HepG2 (cell line): ENCODE measurements at regions not wholly inside any gene's neighbourhood (a gene's known extent, or its start where the extent isn't known, plus 50 kb on each side); places are given as distances from the start of the nearest gene placed in this dataset.

Experiments
- ATAC-seq: fragments of 200-7000 bp; cut with Tn5 transposase; 3 replicates; pipeline ENCODE4 v1.9.1; 2020; ENCODE audit warnings: mild to moderate bottlenecking, moderate library complexity
- BruUV-seq: library from RNA; stranded (reverse); fragments of 400-500 nt; replicated peaks from 2 replicates; lab custom pipeline; 2021; lab: Mats Ljungman, UMichigan
- CTCF ChIA-PET: fragments of 300-600 bp; formaldehyde crosslinking; extraction: SDS; loops from one replicate; lab custom pipeline; 2021; ENCODE audit warnings: low total read pairs, inconsistent platforms, low intra/inter-chr PET ratio; lab: Yijun Ruan, JAX
- POLR2A ChIA-PET: fragments of 350-600 bp; sonication (Branson Sonifier 250); formaldehyde crosslinking; loops from one replicate; lab custom pipeline; 2020; ENCODE audit warnings: antibody characterized with exemption, inconsistent platforms; lab: Yijun Ruan, JAX
- DNase-seq: peaks from one replicate; pipeline ENCODE4 v3.0.0-alpha.2; 2015; ENCODE audit warnings: low spot score
- FAIRE-seq: peaks from 3 replicates; lab custom pipeline; 2011; peaks lifted over from hg19 to GRCh38; lab: Jason Lieb, UNC
- H2AFZ ChIP-seq: one replicate; pipeline ENCODE4 v1.6.1; 2011; ENCODE audit warnings: low read length, inconsistent platforms
- H3K27ac ChIP-seq: fragments of 300-600 bp; 3 replicates; pipeline ENCODE4 v1.8.0; 2011; ENCODE audit warnings: mixed run types, mild to moderate bottlenecking, mixed read lengths, low read length, inconsistent platforms; ENCODE audit not compliant: insufficient read depth; ENCODE audit errors: extremely low read length
- H3K27me3 ChIP-seq, 2 experiments: fragments of 200-600 bp in 1 of 2; 2 replicates in 1 of 2; 3 replicates in 1 of 2; pipeline versions ENCODE4 v1.6.0 to v1.8.0; 2011; ENCODE audit warnings: low read length in 2 of 2, mild to moderate bottlenecking in 2 of 2, moderate library complexity in 2 of 2, inconsistent platforms in 1 of 2; ENCODE audit not compliant: insufficient read depth in 2 of 2, control insufficient read depth in 1 of 2
- H3K36me3 ChIP-seq, 2 experiments: fragments of 200-600 bp in 1 of 2; replicated peaks in 1 of 2; 2 replicates in 1 of 2; 3 replicates in 1 of 2; pipeline versions ENCODE4 v1.5.1 to v1.8.0; 2011; ENCODE audit warnings: low read length in 2 of 2, inconsistent platforms in 1 of 2; ENCODE audit not compliant: insufficient read depth in 2 of 2, control insufficient read depth in 1 of 2
- H3K4me1 ChIP-seq: 2 replicates; pipeline ENCODE4 v1.5.1; 2012; ENCODE audit warnings: low read length, inconsistent platforms; ENCODE audit not compliant: insufficient read depth
- H3K4me2 ChIP-seq: 2 replicates; pipeline ENCODE4 v1.6.0; 2011; ENCODE audit warnings: low read depth, low read length, inconsistent platforms
- H3K4me3 ChIP-seq, 3 experiments: fragments of 200-600 bp in 1 of 3; sonication (generic), shearing (Covaris generic) in 1 of 3; replicated peaks in 1 of 3; 2 replicates each; pipeline ENCODE4 v1.5.1; 2011 to 2016; ENCODE audit warnings: low read length in 3 of 3, inconsistent platforms in 2 of 3, low read depth in 2 of 3, mild to moderate bottlenecking in 2 of 3, control low read depth in 1 of 3, mixed read lengths in 1 of 3; ENCODE audit not compliant: insufficient read depth in 1 of 3
- H3K79me2 ChIP-seq: one replicate; pipeline ENCODE4 v1.6.1; 2011; ENCODE audit warnings: low read length, inconsistent platforms; ENCODE audit not compliant: insufficient read depth
- H3K9ac ChIP-seq: 2 replicates; pipeline ENCODE4 v1.6.0; 2011; ENCODE audit warnings: mild to moderate bottlenecking, low read depth, low read length, inconsistent platforms; ENCODE audit not compliant: insufficient read depth
- H3K9me3 ChIP-seq: 2 replicates; pipeline ENCODE4 v1.5.1; 2012; ENCODE audit warnings: mild to moderate bottlenecking, low read length
- H4K20me1 ChIP-seq: 2 replicates; pipeline ENCODE4 v1.6.0; 2011; ENCODE audit warnings: inconsistent platforms, mild to moderate bottlenecking, low read length, moderate library complexity; ENCODE audit not compliant: insufficient read depth
- FOXC1 ChIP-seq: sonication (generic); formaldehyde crosslinking; IDR thresholded peaks from 2 replicates; pipeline ENCODE4 v1.8.0; 2022; ENCODE audit warnings: mild to moderate bottlenecking, missing genetic modification reagents, borderline replicate concordance
- HIVEP1 ChIP-seq: sonication (generic); formaldehyde crosslinking; IDR thresholded peaks from 2 replicates; pipeline ENCODE4 v1.4.0; 2020; ENCODE audit warnings: mild to moderate bottlenecking, missing genetic modification reagents
- HNRNPH1 ChIP-seq: fragments of 200-400 bp; formaldehyde crosslinking; optimal IDR thresholded peaks from 2 replicates; pipeline ENCODE3; 2017; ENCODE audit warnings: mild to moderate bottlenecking, low read depth, low read length
- IKZF1 ChIP-seq: fragments of 450-650 bp; IDR thresholded peaks from 2 replicates; pipeline ENCODE4 v1.7.1; 2016
- JUN ChIP-seq: sonication (generic); formaldehyde crosslinking; IDR thresholded peaks from 2 replicates; pipeline ENCODE4 v1.4.0; 2020; ENCODE audit warnings: mild to moderate bottlenecking, missing genetic modification reagents
- PAF1 ChIP-seq: IDR thresholded peaks from 2 replicates; pipeline ENCODE4 v1.6.1; 2016; ENCODE audit warnings: missing genetic modification reagents, missing compliant biosample characterization
- SETDB1 ChIP-seq: sonication (generic); formaldehyde crosslinking; IDR thresholded peaks from 2 replicates; pipeline ENCODE4 v1.5.1; 2020; ENCODE audit warnings: missing genetic modification reagents, mild to moderate bottlenecking, borderline replicate concordance
- ZNF253 ChIP-seq: sonication (generic); formaldehyde crosslinking; IDR thresholded peaks from 2 replicates; pipeline ENCODE4 v1.8.0; 2022; ENCODE audit warnings: mild to moderate bottlenecking, missing genetic modification reagents, borderline replicate concordance
- ZNF282 ChIP-seq: fragments of 450-650 bp; IDR thresholded peaks from 2 replicates; pipeline ENCODE4 v1.6.1; 2018; ENCODE audit not compliant: partially characterized antibody
- WGBS: methylation state at CpG from one replicate; pipeline ENCODE4 v1.1.6; 2017; ENCODE audit warnings: low lambda C conversion rate; 5-methylcytosine and 5-hydroxymethylcytosine counted together
- in situ Hi-C: cut with HindIII; loops from 2 replicates; pipeline ENCODE4 v1.10.0; 2017; ENCODE audit warnings: low pct_unique_long_range_greater_than_20kb; ENCODE audit not compliant: extremely low pct_ligation_motif_present
- intact Hi-C: fragments of 100-400 bp; cut with micrococcal nuclease; formaldehyde crosslinking; loops from one replicate; pipeline ENCODE4 v1.10.0; 2022; ENCODE audit not compliant: unreplicated experiment
- TF ChIP-seq, protein P1 (sequence below): sonication (generic); formaldehyde crosslinking; IDR thresholded peaks from 2 replicates; pipeline ENCODE4 v1.4.0; 2020; ENCODE audit warnings: missing genetic modification reagents, borderline replicate concordance
- TF ChIP-seq, protein P2 (sequence below): sonication (generic); formaldehyde crosslinking; IDR thresholded peaks from 2 replicates; pipeline ENCODE4 v1.5.0; 2020; ENCODE audit warnings: mild to moderate bottlenecking, missing genetic modification reagents
- TF ChIP-seq, protein P3 (sequence below): sonication (generic); formaldehyde crosslinking; conservative IDR thresholded peaks from 2 replicates; pipeline ENCODE4 v1.8.0; 2022; ENCODE audit warnings: missing genetic modification reagents
- TF ChIP-seq, protein P4 (sequence below), 2 experiments: fragments of 450-650 bp in 1 of 2; sonication (generic) in 1 of 2; formaldehyde crosslinking; IDR thresholded peaks; 2 replicates each; pipeline versions ENCODE4 v1.5.0 to v1.8.0; 2020 to 2022; ENCODE audit warnings: mild to moderate bottlenecking in 1 of 2, missing genetic modification reagents in 1 of 2

DNA sequence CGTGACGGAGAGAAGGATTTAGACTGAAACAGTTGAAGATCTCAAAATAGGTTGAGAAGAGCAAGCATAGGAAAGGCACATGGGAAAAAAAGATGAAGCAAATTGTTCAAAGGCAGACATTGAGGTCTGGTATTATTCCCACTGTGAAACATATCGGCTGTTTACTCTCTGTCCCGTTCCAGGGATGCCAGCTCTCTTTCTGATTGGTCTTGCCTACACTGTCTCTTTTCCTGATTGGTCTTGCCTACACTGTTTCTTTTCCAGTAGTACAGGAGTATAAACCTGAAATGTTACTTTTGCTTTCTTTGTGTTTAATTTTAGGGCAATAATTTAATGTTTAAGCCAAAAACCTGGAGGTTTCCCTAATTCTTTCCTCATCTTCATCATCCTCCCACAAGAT lies 226.5 kb upstream of the MCHR2 start:
- Histone ChIP-seq H4K20me1 (no peaks in the 10 kb centered on the region), H3K9ac (no peak overlapping the region)
- FAIRE-seq = no peak
- intact Hi-C loops = no loop called here
- BruUV-seq = no TSS peak
- CTCF ChIA-PET = no interaction called here
- WGBS = 30% methylated on average over 4 of the region's 4 CpGs
- TF ChIP-seq, protein P1, sequence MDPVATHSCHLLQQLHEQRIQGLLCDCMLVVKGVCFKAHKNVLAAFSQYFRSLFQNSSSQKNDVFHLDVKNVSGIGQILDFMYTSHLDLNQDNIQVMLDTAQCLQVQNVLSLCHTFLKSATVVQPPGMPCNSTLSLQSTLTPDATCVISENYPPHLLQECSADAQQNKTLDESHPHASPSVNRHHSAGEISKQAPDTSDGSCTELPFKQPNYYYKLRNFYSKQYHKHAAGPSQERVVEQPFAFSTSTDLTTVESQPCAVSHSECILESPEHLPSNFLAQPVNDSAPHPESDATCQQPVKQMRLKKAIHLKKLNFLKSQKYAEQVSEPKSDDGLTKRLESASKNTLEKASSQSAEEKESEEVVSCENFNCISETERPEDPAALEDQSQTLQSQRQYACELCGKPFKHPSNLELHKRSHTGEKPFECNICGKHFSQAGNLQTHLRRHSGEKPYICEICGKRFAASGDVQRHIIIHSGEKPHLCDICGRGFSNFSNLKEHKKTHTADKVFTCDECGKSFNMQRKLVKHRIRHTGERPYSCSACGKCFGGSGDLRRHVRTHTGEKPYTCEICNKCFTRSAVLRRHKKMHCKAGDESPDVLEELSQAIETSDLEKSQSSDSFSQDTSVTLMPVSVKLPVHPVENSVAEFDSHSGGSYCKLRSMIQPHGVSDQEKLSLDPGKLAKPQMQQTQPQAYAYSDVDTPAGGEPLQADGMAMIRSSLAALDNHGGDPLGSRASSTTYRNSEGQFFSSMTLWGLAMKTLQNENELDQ (CRISPR knock-in tag) = no peak
- TF ChIP-seq IKZF1 (no peak), FOXC1 (no peak), SETDB1 (CRISPR knock-in tag) (no peak), ZNF282 (no peak), JUN (CRISPR knock-in tag) (no peak), ZNF253 (no peak), HNRNPH1 (no peak), HIVEP1 (CRISPR knock-in tag) (no peak), PAF1 (CRISPR knock-in tag) (no peak)
- TF ChIP-seq, protein P2, sequence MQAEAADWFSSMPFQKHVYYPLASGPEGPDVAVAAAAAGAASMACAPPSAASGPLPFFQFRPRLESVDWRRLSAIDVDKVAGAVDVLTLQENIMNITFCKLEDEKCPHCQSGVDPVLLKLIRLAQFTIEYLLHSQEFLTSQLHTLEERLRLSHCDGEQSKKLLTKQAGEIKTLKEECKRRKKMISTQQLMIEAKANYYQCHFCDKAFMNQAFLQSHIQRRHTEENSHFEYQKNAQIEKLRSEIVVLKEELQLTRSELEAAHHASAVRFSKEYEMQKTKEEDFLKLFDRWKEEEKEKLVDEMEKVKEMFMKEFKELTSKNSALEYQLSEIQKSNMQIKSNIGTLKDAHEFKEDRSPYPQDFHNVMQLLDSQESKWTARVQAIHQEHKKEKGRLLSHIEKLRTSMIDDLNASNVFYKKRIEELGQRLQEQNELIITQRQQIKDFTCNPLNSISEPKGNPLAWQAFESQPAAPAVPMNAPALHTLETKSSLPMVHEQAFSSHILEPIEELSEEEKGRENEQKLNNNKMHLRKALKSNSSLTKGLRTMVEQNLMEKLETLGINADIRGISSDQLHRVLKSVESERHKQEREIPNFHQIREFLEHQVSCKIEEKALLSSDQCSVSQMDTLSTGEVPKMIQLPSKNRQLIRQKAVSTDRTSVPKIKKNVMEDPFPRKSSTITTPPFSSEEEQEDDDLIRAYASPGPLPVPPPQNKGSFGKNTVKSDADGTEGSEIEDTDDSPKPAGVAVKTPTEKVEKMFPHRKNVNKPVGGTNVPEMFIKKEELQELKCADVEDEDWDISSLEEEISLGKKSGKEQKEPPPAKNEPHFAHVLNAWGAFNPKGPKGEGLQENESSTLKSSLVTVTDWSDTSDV (CRISPR knock-in tag) = no peak
- TF ChIP-seq, protein P3, sequence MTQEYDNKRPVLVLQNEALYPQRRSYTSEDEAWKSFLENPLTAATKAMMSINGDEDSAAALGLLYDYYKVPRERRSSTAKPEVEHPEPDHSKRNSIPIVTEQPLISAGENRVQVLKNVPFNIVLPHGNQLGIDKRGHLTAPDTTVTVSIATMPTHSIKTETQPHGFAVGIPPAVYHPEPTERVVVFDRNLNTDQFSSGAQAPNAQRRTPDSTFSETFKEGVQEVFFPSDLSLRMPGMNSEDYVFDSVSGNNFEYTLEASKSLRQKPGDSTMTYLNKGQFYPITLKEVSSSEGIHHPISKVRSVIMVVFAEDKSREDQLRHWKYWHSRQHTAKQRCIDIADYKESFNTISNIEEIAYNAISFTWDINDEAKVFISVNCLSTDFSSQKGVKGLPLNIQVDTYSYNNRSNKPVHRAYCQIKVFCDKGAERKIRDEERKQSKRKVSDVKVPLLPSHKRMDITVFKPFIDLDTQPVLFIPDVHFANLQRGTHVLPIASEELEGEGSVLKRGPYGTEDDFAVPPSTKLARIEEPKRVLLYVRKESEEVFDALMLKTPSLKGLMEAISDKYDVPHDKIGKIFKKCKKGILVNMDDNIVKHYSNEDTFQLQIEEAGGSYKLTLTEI (CRISPR knock-in tag) = no peak
- TF ChIP-seq, protein P4, sequence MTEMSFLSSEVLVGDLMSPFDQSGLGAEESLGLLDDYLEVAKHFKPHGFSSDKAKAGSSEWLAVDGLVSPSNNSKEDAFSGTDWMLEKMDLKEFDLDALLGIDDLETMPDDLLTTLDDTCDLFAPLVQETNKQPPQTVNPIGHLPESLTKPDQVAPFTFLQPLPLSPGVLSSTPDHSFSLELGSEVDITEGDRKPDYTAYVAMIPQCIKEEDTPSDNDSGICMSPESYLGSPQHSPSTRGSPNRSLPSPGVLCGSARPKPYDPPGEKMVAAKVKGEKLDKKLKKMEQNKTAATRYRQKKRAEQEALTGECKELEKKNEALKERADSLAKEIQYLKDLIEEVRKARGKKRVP (CRISPR knock-in tag; IDR thresholded peaks at IDR 0.05) = no peak
- TF ChIP-seq, all 625 proteins: peak for 0
- H3K9me3 ChIP-seq = no peaks in the 10 kb centered on the region
- POLR2A ChIA-PET = no interaction called here
- no peaks in the 10 kb centered on the region for H3K4me1 ChIP-seq
- no peak overlapping the region for H2AFZ ChIP-seq
- H3K27me3 ChIP-seq = no peaks in the 10 kb centered on the region
- no peak overlapping the region for H3K4me2 ChIP-seq
- no peaks in the 10 kb centered on the region for H3K36me3 ChIP-seq
- no peaks in the 10 kb centered on the region for H3K79me2 ChIP-seq
- ATAC-seq = no peak
- DNase-seq = no peak
- no peak overlapping the region for H3K27ac ChIP-seq
- no peak overlapping the region for H3K4me3 ChIP-seq
- in situ Hi-C loops = no loop called here
